GM21390 (cell line): ENCODE measurements at regions not wholly inside any gene's neighbourhood (a gene's known extent, or its start where the extent isn't known, plus 50 kb on each side); places are given as distances from the start of the nearest gene placed in this dataset.
A peak's percentile ranks its signal among the peaks of the same experiment; 100 is the strongest.

ENCODE experiments used
- ATAC-seq: cut with Tn5 transposase; IDR thresholded peaks from one replicate; pipeline ENCODE4 v1.9.1; 2021; ENCODE audit not compliant: unreplicated experiment

DNA sequence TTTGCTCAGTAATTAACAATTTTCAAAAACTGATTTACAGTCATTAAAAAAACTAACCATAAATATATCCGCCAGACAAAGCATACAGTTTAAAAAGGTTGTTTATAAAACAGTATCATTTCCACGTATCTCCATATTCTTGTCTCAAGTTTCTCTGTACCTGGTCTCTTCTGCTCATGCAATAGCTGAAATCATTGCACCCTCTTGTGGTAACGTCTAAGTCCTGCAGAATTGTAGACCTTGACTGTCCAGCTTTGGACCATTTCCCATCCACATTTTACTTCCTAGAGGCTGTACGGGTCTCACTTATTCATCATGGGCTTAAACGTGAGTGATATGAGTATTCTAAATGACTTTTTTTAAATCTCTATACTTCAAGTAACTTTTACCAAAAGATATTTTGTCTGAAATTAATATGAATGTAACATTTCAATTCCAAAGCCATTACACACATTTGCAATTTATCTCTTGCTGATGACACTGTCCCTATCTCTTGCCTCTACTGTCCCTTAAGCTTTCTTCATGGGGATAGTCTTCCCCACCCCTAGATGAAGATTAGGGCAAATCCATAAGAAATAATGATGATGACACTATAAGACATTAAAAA, 118.5 kb downstream of the BTC start:
- peak; percentile 87 for ATAC-seq

DNA sequence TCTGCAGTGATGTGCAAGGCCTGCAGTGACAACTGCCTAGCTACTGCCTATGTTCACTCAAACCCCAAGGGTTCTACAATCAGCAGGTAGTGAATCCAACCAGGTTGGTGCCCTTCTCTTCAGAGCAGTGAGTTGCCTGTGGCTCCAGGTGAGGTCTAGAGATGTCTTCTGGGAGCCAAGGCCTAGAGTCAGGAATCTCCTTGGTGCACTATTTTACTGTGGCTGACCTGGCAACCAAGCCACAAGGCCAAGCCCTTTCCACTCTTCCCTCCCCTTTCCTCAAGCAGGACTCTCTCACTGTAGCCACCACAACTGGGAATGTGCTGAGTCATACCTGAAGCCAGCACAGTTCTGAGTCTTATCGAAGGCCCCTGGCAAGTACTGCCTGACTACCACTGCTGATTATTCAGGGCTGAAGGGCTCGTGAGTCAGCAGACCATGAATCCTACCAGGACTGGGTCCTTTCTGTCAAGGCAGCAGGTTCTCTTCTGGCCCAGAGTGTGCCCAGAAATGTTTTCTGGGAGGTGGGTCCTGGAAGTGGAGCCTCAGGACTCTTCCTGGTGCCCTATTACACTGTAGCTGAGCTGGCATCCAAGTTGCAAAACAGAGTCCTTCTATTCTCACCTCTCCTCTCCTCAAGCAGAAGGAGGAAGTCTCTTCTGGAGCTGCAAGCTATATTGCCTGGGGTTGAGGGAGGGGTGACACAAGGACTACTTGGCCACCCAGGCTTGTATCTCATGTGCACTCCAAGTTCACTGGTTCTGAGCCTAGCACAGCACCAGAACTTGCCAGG, 111.6 kb downstream of the BTC start:
- no peak for ATAC-seq

GRCh38 chr4:74692972-74693371, 101.4 kb downstream of the BTC start:
- ATAC-seq, result no peak
